Stimulated activated effector memory CD8-positive, alpha-beta T cell treated with anti-CD3 and anti-CD28 coated beads, Interleukin-12 subunit alpha, Interleukin-12 subunit beta, amount 100 ng/mL, for 72 hours (primary cell): ENCODE measurements at regions not wholly inside any gene's neighbourhood (a gene's known extent, or its start where the extent isn't known, plus 50 kb on each side); places are given as distances from the start of the nearest gene placed in this dataset.

Experiments
- ATAC-seq: fragments of 150-1000 bp; cut with Tn5 transposase; 2 replicates; pipeline ENCODE4 v1.10.0; 2021
- DNase-seq, 2 donors: peaks; one replicate each; pipeline ENCODE4 v3.0.0; 2021 to 2022; ENCODE audit warnings: low spot score in 2 of 2
- H3K27ac Mint-ChIP-seq: one replicate; pipeline ENCODE4 v1.8.0; 2022; ENCODE audit warnings: mild to moderate bottlenecking, mixed read lengths
- H3K36me3 Mint-ChIP-seq: one replicate; pipeline ENCODE4 v1.8.0; 2022; ENCODE audit warnings: mild to moderate bottlenecking, mixed read lengths
- H3K4me1 Mint-ChIP-seq: one replicate; pipeline ENCODE4 v1.8.0; 2022; ENCODE audit warnings: mixed read lengths
- H3K4me3 Mint-ChIP-seq: one replicate; pipeline ENCODE4 v1.8.0; 2022; ENCODE audit warnings: mild to moderate bottlenecking, mixed read lengths
- H3K9me3 Mint-ChIP-seq: one replicate; pipeline ENCODE4 v1.8.0; 2022; ENCODE audit warnings: mixed read lengths

GRCh38 chr17:14752011-14752410, 451.1 kb downstream of the HS3ST3B1 start:
- no peaks in the 10 kb centered on the region for H3K36me3 Mint-ChIP-seq
- H3K27ac Mint-ChIP-seq, result no peak overlapping the region
- DNase-seq (no peak), ATAC-seq (peak; percentile 51)
- H3K9me3 Mint-ChIP-seq, result no peaks in the 10 kb centered on the region
- H3K4me1 Mint-ChIP-seq, result peaks cover 11% of the 10 kb centered on the region
- no peak overlapping the region for H3K4me3 Mint-ChIP-seq

- DNase-seq, result no peak
- H3K9me3 Mint-ChIP-seq, result no peaks in the 10 kb centered on the region
- no peak overlapping the region for H3K4me3 Mint-ChIP-seq
- H3K27ac Mint-ChIP-seq, result no peak overlapping the region
- H3K36me3 Mint-ChIP-seq, result no peaks in the 10 kb centered on the region
- H3K4me1 Mint-ChIP-seq, result peaks cover 5% of the 10 kb centered on the region
- no peak for ATAC-seq
Measured at GRCh38 chr17:14750866-14751265, 450.0 kb downstream of the HS3ST3B1 start.

- Mint-ChIP-seq H3K27ac (no peak overlapping the region), H3K4me3 (no peak overlapping the region), H3K9me3 (no peaks in the 10 kb centered on the region), H3K4me1 (peaks cover 5% of the 10 kb centered on the region), H3K36me3 (no peaks in the 10 kb centered on the region)
- ATAC-seq, result no peak
- DNase-seq, result no peak
Measured at GRCh38 chr17:14749269-14749668, 448.4 kb downstream of the HS3ST3B1 start.

DNA sequence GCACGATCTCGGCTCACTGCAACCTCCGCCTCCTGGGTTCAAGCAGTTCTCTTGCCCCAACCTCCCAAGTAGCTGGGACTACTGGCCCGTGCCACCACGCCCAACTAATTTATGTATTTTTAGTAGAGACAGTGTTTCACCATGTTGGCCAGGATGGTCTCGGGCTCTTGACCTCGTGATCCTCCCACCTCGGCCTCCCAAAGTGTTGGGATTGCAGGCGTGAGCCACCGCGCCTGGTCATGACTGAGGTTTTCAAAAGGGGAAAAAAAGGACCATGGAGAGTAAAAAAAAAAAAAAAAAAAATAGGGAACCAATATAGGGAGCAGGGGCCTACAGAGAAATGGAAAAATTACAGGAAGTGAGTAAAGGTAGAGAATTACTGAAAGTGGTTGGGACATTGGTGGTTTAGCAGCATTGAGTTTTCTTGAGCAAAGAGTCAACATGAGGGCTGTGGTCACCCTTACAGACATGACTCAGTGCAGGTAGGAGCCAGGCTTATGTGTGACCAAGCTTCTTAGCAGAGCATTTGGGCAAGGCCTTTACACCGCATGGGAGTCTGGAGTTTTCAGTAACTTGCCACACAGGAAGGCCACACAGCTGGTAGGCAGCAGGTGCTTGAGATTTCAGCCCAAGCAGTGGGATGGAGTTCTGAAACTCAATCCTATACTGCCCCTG, 447.3 kb downstream of the HS3ST3B1 start:
- no peaks in the 10 kb centered on the region for H3K9me3 Mint-ChIP-seq
- DNase-seq, result no peak
- no peak overlapping the region for H3K4me3 Mint-ChIP-seq
- H3K27ac Mint-ChIP-seq, result no peak overlapping the region
- no peaks in the 10 kb centered on the region for H3K36me3 Mint-ChIP-seq
- ATAC-seq, result peak; percentile 89
- H3K4me1 Mint-ChIP-seq, result peaks cover 5% of the 10 kb centered on the region

- Mint-ChIP-seq H3K4me3 (no peak overlapping the region), H3K4me1 (peaks cover 5% of the 10 kb centered on the region), H3K36me3 (no peaks in the 10 kb centered on the region), H3K27ac (no peak overlapping the region), H3K9me3 (no peaks in the 10 kb centered on the region)
- no peak for ATAC-seq
- DNase-seq, result no peak
Measured at GRCh38 chr17:14747603-14747950, 446.7 kb downstream of the HS3ST3B1 start.

- H3K9me3 Mint-ChIP-seq, result no peaks in the 10 kb centered on the region
- ATAC-seq, result no peak
Measured at GRCh38 chr17:14746822-14747602, 446.1 kb downstream of the HS3ST3B1 start.

DNA sequence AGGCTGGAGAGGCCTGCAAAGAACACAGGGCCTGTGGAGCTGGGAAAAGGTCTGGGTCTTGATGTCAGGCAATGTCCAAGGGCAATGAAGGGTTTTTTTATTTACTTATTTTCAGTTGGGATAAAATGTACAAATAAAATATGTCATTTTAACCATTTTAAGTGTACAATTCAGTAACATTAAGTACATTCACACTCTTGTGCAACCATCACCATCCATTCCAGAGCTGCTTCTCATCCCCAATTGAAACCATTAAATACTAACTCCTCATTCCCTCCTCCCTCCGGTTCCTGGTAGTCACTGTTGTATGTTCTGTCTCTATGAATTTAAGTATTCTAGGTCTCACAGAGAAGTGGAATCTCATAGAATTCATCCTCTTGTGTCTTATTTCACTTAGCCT, 444.7 kb downstream of the HS3ST3B1 start:
- no peak for ATAC-seq
- DNase-seq, result no peak
- H3K27ac Mint-ChIP-seq, result no peak overlapping the region
- H3K4me3 Mint-ChIP-seq, result no peak overlapping the region
- H3K36me3 Mint-ChIP-seq, result no peaks in the 10 kb centered on the region
- H3K4me1 Mint-ChIP-seq, result peaks cover 5% of the 10 kb centered on the region
- H3K9me3 Mint-ChIP-seq, result no peaks in the 10 kb centered on the region

More at GRCh38 chr17:14746822-14747602, 446.1 kb downstream of the HS3ST3B1 start:
- Mint-ChIP-seq H3K4me1 (peaks cover 5% of the 10 kb centered on the region), H3K4me3 (no peak overlapping the region), H3K36me3 (no peaks in the 10 kb centered on the region), H3K27ac (no peak overlapping the region)
- no peak for DNase-seq

GRCh38 chr17:14744761-14745473, 444.0 kb downstream of the HS3ST3B1 start:
- no peaks in the 10 kb centered on the region for H3K36me3 Mint-ChIP-seq
- ATAC-seq (peak; percentile 45), DNase-seq (no peak)
- H3K9me3 Mint-ChIP-seq, result no peaks in the 10 kb centered on the region
- H3K4me3 Mint-ChIP-seq, result no peak overlapping the region
- H3K27ac Mint-ChIP-seq, result no peak overlapping the region
- H3K4me1 Mint-ChIP-seq, result peaks cover 5% of the 10 kb centered on the region

DNA sequence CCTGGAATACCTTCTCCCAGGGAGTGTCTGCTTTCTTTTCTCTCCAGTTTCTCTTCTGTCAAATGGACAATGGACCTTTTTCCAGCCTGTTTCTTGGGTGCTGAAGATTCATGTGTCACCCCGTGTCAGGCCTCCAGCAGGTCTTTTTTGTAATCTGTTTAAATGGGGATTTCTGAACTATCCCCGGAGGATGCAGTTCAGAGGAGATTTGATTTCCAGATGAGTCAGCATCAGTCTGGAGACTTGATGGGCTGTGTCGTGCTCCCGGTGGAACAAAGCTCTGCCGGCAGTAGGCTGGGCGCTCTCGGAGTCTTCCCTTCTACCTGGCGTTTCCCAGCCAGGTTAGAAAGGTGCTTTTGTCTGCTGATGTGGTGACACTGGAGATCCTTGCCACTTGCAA, 440.6 kb downstream of the HS3ST3B1 start:
- Mint-ChIP-seq H3K36me3 (no peaks in the 10 kb centered on the region), H3K27ac (no peak overlapping the region), H3K9me3 (no peaks in the 10 kb centered on the region), H3K4me3 (no peak overlapping the region), H3K4me1 (no peaks in the 10 kb centered on the region)
- ATAC-seq (no peak), DNase-seq (no peak)

DNA sequence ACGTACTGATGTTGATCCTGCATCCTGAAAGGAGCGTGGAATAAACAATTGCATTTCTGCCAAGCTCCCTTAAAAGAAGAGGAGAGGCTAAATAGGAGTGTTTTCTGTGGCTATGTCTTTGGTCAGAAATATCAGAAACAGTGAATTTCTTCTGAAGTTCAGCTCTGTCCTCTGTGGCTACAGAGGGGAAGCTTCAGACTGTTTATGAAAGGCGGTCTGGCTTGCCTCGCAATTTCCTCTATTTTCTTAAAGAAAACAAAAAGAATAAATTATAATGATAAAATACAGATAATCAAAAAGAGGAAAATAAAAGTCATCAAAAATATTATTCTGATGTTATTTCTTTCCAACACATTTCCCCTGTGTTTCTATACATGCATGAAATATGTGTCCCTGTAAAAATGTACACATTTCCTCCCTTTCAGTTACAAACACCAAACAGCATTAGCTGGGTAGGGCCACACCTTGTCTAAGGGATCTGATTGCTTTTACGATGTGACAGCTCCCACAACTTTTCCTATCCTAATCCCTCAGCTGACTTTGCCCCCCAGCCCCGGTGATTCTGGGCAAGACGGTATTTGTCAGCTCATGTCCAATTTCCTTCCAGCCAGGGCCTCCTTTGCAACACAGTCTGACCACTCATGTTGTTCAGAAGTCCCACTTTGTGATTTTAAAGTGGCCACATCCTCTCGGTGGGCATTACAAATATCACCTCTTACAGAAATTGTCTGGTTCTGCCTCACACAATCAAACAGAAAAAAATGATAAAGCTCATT, 439.0 kb downstream of the HS3ST3B1 start:
- Mint-ChIP-seq H3K4me1 (no peaks in the 10 kb centered on the region), H3K4me3 (no peak overlapping the region)

GRCh38 chr17:14738652-14738988, 437.7 kb downstream of the HS3ST3B1 start:
- H3K27ac Mint-ChIP-seq, result no peak overlapping the region
- H3K4me3 Mint-ChIP-seq, result no peak overlapping the region
- DNase-seq (no peak), ATAC-seq (no peak)
- no peaks in the 10 kb centered on the region for H3K36me3 Mint-ChIP-seq
- H3K9me3 Mint-ChIP-seq, result no peaks in the 10 kb centered on the region
- no peaks in the 10 kb centered on the region for H3K4me1 Mint-ChIP-seq

More for the DNA sequence above, 439.0 kb downstream of the HS3ST3B1 start:
- Mint-ChIP-seq H3K36me3 (no peaks in the 10 kb centered on the region), H3K9me3 (no peaks in the 10 kb centered on the region), H3K27ac (no peak overlapping the region)
- DNase-seq, result no peak
- no peak for ATAC-seq

- ATAC-seq, result no peak
- Mint-ChIP-seq H3K4me3 (no peak overlapping the region), H3K9me3 (no peaks in the 10 kb centered on the region), H3K36me3 (no peaks in the 10 kb centered on the region), H3K4me1 (no peaks in the 10 kb centered on the region), H3K27ac (no peak overlapping the region)
- DNase-seq, result no peak
Measured at GRCh38 chr17:14737984-14738651, 437.2 kb downstream of the HS3ST3B1 start.

DNA sequence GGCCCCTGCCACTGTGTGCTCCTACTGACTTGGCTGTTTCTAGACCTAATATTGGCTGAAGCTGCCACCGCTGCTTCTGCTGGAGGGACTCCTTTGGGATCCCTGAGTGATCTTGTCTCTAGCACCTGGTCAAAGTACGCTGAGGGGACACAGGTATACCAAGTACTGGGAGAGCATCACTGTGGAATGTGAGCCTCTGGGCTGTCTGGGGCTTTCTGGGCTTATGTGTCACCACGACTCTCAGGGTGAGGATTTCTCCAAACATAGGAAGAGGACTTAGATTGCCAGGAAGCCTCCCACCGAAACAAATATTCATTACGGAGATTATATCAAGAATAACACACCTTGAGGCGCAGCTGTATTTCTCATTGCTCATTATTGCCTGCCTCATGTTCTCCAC, 435.8 kb downstream of the HS3ST3B1 start:
- H3K36me3 Mint-ChIP-seq, result no peaks in the 10 kb centered on the region
- ATAC-seq, result no peak
- no peak for DNase-seq
- H3K27ac Mint-ChIP-seq, result no peak overlapping the region
- no peaks in the 10 kb centered on the region for H3K4me1 Mint-ChIP-seq
- no peaks in the 10 kb centered on the region for H3K9me3 Mint-ChIP-seq
- no peak overlapping the region for H3K4me3 Mint-ChIP-seq

DNA sequence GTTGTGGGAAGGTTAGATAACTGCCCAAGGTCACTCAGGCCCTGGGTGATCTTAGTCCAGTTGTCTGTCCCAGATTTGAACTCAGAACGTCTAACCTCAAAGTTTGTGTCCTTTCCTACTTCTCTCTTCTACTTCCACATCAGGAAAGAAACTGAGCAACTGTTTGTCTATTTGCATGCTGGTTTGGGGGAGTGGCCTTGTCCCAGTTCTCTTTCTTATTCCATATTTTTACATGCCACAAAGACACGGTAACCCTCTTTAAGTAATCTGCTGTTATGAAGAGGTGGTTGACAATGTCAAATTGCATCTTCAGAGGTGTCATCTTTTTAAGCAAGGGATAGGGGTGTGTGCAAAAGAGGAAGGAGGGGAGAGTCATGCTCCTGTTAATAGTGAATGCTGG, 432.5 kb downstream of the HS3ST3B1 start:
- Mint-ChIP-seq H3K36me3 (no peaks in the 10 kb centered on the region), H3K27ac (no peak overlapping the region), H3K9me3 (no peaks in the 10 kb centered on the region), H3K4me3 (no peak overlapping the region), H3K4me1 (no peaks in the 10 kb centered on the region)
- DNase-seq, result no peak
- ATAC-seq, result no peak

DNA sequence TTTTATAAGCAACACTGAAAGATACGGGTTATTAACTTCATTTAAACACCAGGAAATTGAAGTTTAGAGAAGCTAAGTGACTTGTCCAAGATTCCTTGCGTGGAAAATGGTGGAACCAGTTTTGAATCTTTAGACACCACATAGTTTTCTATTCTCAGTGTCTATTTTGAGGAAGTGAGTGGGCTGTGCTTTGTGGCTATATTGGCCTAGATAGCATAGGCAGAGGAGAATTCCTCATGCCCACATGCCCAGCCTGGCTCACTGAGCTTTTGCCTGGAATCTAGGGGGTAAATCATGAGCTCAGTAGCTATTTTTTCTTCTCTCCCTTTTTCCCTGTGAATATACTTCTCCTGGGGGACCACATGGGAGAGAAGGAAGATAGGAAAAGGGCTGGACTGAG, 431.3 kb downstream of the HS3ST3B1 start:
- H3K36me3 Mint-ChIP-seq, result no peaks in the 10 kb centered on the region
- H3K9me3 Mint-ChIP-seq, result no peaks in the 10 kb centered on the region
- H3K4me1 Mint-ChIP-seq, result no peaks in the 10 kb centered on the region
- H3K4me3 Mint-ChIP-seq, result no peak overlapping the region
- ATAC-seq, result no peak
- DNase-seq, result no peak
- no peak overlapping the region for H3K27ac Mint-ChIP-seq
